HepG2 (cell line): ENCODE measurements at regions not wholly inside any gene's neighbourhood (a gene's known extent, or its start where the extent isn't known, plus 50 kb on each side); places are given as distances from the start of the nearest gene placed in this dataset.

ENCODE experiments used
- ATAC-seq: fragments of 200-7000 bp; cut with Tn5 transposase; 3 replicates; pipeline ENCODE4 v1.9.1; 2020; ENCODE audit warnings: mild to moderate bottlenecking, moderate library complexity
- BruUV-seq: library from RNA; stranded (reverse); fragments of 400-500 nt; replicated peaks from 2 replicates; lab custom pipeline; 2021; lab: Mats Ljungman, UMichigan
- CTCF ChIA-PET: fragments of 300-600 bp; formaldehyde crosslinking; extraction: SDS; loops from one replicate; lab custom pipeline; 2021; ENCODE audit warnings: low total read pairs, inconsistent platforms, low intra/inter-chr PET ratio; lab: Yijun Ruan, JAX
- POLR2A ChIA-PET: fragments of 350-600 bp; sonication (Branson Sonifier 250); formaldehyde crosslinking; loops from one replicate; lab custom pipeline; 2020; ENCODE audit warnings: antibody characterized with exemption, inconsistent platforms; lab: Yijun Ruan, JAX
- DNase-seq: peaks from one replicate; pipeline ENCODE4 v3.0.0-alpha.2; 2015; ENCODE audit warnings: low spot score
- FAIRE-seq: peaks from 3 replicates; lab custom pipeline; 2011; peaks lifted over from hg19 to GRCh38; lab: Jason Lieb, UNC
- H2AFZ ChIP-seq: one replicate; pipeline ENCODE4 v1.6.1; 2011; ENCODE audit warnings: low read length, inconsistent platforms
- H3K27ac ChIP-seq: fragments of 300-600 bp; 3 replicates; pipeline ENCODE4 v1.8.0; 2011; ENCODE audit warnings: mixed run types, mild to moderate bottlenecking, mixed read lengths, low read length, inconsistent platforms; ENCODE audit not compliant: insufficient read depth; ENCODE audit errors: extremely low read length
- H3K27me3 ChIP-seq, 2 experiments: fragments of 200-600 bp in 1 of 2; 2 replicates in 1 of 2; 3 replicates in 1 of 2; pipeline versions ENCODE4 v1.6.0 to v1.8.0; 2011; ENCODE audit warnings: low read length in 2 of 2, mild to moderate bottlenecking in 2 of 2, moderate library complexity in 2 of 2, inconsistent platforms in 1 of 2; ENCODE audit not compliant: insufficient read depth in 2 of 2, control insufficient read depth in 1 of 2
- H3K36me3 ChIP-seq, 2 experiments: fragments of 200-600 bp in 1 of 2; replicated peaks in 1 of 2; 2 replicates in 1 of 2; 3 replicates in 1 of 2; pipeline versions ENCODE4 v1.5.1 to v1.8.0; 2011; ENCODE audit warnings: low read length in 2 of 2, inconsistent platforms in 1 of 2; ENCODE audit not compliant: insufficient read depth in 2 of 2, control insufficient read depth in 1 of 2
- H3K4me1 ChIP-seq: 2 replicates; pipeline ENCODE4 v1.5.1; 2012; ENCODE audit warnings: low read length, inconsistent platforms; ENCODE audit not compliant: insufficient read depth
- H3K4me2 ChIP-seq: 2 replicates; pipeline ENCODE4 v1.6.0; 2011; ENCODE audit warnings: low read depth, low read length, inconsistent platforms
- H3K4me3 ChIP-seq, 3 experiments: fragments of 200-600 bp in 1 of 3; sonication (generic), shearing (Covaris generic) in 1 of 3; replicated peaks in 1 of 3; 2 replicates each; pipeline ENCODE4 v1.5.1; 2011 to 2016; ENCODE audit warnings: low read length in 3 of 3, inconsistent platforms in 2 of 3, low read depth in 2 of 3, mild to moderate bottlenecking in 2 of 3, control low read depth in 1 of 3, mixed read lengths in 1 of 3; ENCODE audit not compliant: insufficient read depth in 1 of 3
- H3K79me2 ChIP-seq: one replicate; pipeline ENCODE4 v1.6.1; 2011; ENCODE audit warnings: low read length, inconsistent platforms; ENCODE audit not compliant: insufficient read depth
- H3K9ac ChIP-seq: 2 replicates; pipeline ENCODE4 v1.6.0; 2011; ENCODE audit warnings: mild to moderate bottlenecking, low read depth, low read length, inconsistent platforms; ENCODE audit not compliant: insufficient read depth
- H3K9me3 ChIP-seq: 2 replicates; pipeline ENCODE4 v1.5.1; 2012; ENCODE audit warnings: mild to moderate bottlenecking, low read length
- H4K20me1 ChIP-seq: 2 replicates; pipeline ENCODE4 v1.6.0; 2011; ENCODE audit warnings: inconsistent platforms, mild to moderate bottlenecking, low read length, moderate library complexity; ENCODE audit not compliant: insufficient read depth
- GABPB1 ChIP-seq: IDR thresholded peaks from 2 replicates; pipeline ENCODE4 v1.6.1; 2016; ENCODE audit warnings: mild to moderate bottlenecking, missing genetic modification reagents, moderate library complexity, missing compliant biosample characterization
- HHEX ChIP-seq: IDR thresholded peaks from 2 replicates; pipeline ENCODE4 v1.6.1; 2016; ENCODE audit warnings: control low read depth
- IRX3 ChIP-seq: sonication (generic); formaldehyde crosslinking; IDR thresholded peaks from 2 replicates; pipeline ENCODE4 v1.8.1; 2023; ENCODE audit warnings: mild to moderate bottlenecking, low read depth, missing genetic modification reagents, borderline replicate concordance
- JUN ChIP-seq: sonication (generic); formaldehyde crosslinking; IDR thresholded peaks from 2 replicates; pipeline ENCODE4 v1.4.0; 2020; ENCODE audit warnings: mild to moderate bottlenecking, missing genetic modification reagents
- MIXL1 ChIP-seq: IDR thresholded peaks from 2 replicates; pipeline ENCODE4 v1.6.1; 2016
- PHF21A ChIP-seq: sonication (generic); formaldehyde crosslinking; IDR thresholded peaks from 2 replicates; pipeline ENCODE4 v1.5.0; 2020; ENCODE audit warnings: mild to moderate bottlenecking, missing genetic modification reagents
- SIX1 ChIP-seq: sonication (generic); formaldehyde crosslinking; IDR thresholded peaks from 2 replicates; pipeline ENCODE4 v1.4.0; 2020; ENCODE audit warnings: missing genetic modification reagents, borderline replicate concordance
- YY1 ChIP-seq: IDR thresholded peaks from 2 replicates; pipeline ENCODE4 v1.6.1; 2011; ENCODE audit warnings: low read length, low read depth, moderate library complexity, mild to moderate bottlenecking; ENCODE audit not compliant: insufficient read depth, insufficient replicate concordance
- ZFP36L2 ChIP-seq: sonication (generic); formaldehyde crosslinking; IDR thresholded peaks from 2 replicates; pipeline ENCODE4 v1.4.0; 2020; ENCODE audit warnings: missing genetic modification reagents
- ZFY ChIP-seq: sonication (generic); formaldehyde crosslinking; IDR thresholded peaks from 2 replicates; pipeline ENCODE4 v1.4.0; 2020; ENCODE audit warnings: missing genetic modification reagents
- ZNF101 ChIP-seq: sonication (generic); formaldehyde crosslinking; IDR thresholded peaks from 2 replicates; pipeline ENCODE4 v1.4.0; 2020; ENCODE audit warnings: mild to moderate bottlenecking, low read depth, missing genetic modification reagents, borderline replicate concordance
- ZNF260 ChIP-seq: sonication (generic); formaldehyde crosslinking; IDR thresholded peaks from 2 replicates; pipeline ENCODE4 v1.4.0; 2020; ENCODE audit warnings: missing genetic modification reagents, low read depth, mild to moderate bottlenecking, borderline replicate concordance
- ZNF460 ChIP-seq: sonication (generic); formaldehyde crosslinking; IDR thresholded peaks from 2 replicates; pipeline ENCODE4 v1.5.1; 2020; ENCODE audit warnings: missing genetic modification reagents, mild to moderate bottlenecking, borderline replicate concordance
- ZNF549 ChIP-seq: sonication (generic); formaldehyde crosslinking; IDR thresholded peaks from 2 replicates; pipeline ENCODE4 v1.5.0; 2020; ENCODE audit warnings: missing genetic modification reagents
- ZNF580 ChIP-seq: IDR thresholded peaks from 2 replicates; pipeline ENCODE4 v1.6.1; 2016; ENCODE audit warnings: low read depth, borderline replicate concordance
- ZNF619 ChIP-seq: sonication (generic); formaldehyde crosslinking; IDR thresholded peaks from 2 replicates; pipeline ENCODE4 v1.4.0; 2020; ENCODE audit warnings: mild to moderate bottlenecking, missing genetic modification reagents
- WGBS: methylation state at CpG from one replicate; pipeline ENCODE4 v1.1.6; 2017; ENCODE audit warnings: low lambda C conversion rate; 5-methylcytosine and 5-hydroxymethylcytosine counted together
- in situ Hi-C: cut with HindIII; loops from 2 replicates; pipeline ENCODE4 v1.10.0; 2017; ENCODE audit warnings: low pct_unique_long_range_greater_than_20kb; ENCODE audit not compliant: extremely low pct_ligation_motif_present
- intact Hi-C: fragments of 100-400 bp; cut with micrococcal nuclease; formaldehyde crosslinking; loops from one replicate; pipeline ENCODE4 v1.10.0; 2022; ENCODE audit not compliant: unreplicated experiment
- TF ChIP-seq, protein P1 (sequence below): sonication (generic); formaldehyde crosslinking; IDR thresholded peaks from 2 replicates; pipeline ENCODE4 v1.5.1; 2020; ENCODE audit warnings: missing genetic modification reagents, mild to moderate bottlenecking, borderline replicate concordance
- TF ChIP-seq, protein P2 (sequence below): sonication (generic); formaldehyde crosslinking; IDR thresholded peaks from 2 replicates; pipeline ENCODE4 v1.5.1; 2020; ENCODE audit warnings: missing genetic modification reagents, mild to moderate bottlenecking, borderline replicate concordance

GRCh38 chr12:130078852-130079251 lies 83.4 kb upstream of the FZD10 start:
- FAIRE-seq = no peak
- Histone ChIP-seq H4K20me1 (no peaks in the 10 kb centered on the region), H3K79me2 (no peaks in the 10 kb centered on the region), H3K27me3 (peaks cover 2 to 47% of the 10 kb centered on the region in 2 experiments; a peak in 4 of 5 replicates), H3K9me3 (no peaks in the 10 kb centered on the region), H3K27ac (no peak overlapping the region), H3K4me1 (no peaks in the 10 kb centered on the region), H3K4me2 (no peak overlapping the region), H2AFZ (no peak overlapping the region), H3K36me3 (no peaks in the 10 kb centered on the region), H3K4me3 (no peak overlapping the region), H3K9ac (no peak overlapping the region)
- intact Hi-C loops = no loop called here
- no peak for ATAC-seq
- in situ Hi-C loops = no loop called here
- ChIA-PET POLR2A (no interaction called here), CTCF (no interaction called here)
- BruUV-seq = no TSS peak
- WGBS = 0% methylated on average over 3 of the region's 3 CpGs
- TF ChIP-seq HHEX (no peak), SIX1 (CRISPR knock-in tag) (no peak), ZNF260 (CRISPR knock-in tag) (no peak), IRX3 (CRISPR knock-in tag) (no peak), GABPB1 (CRISPR knock-in tag) (no peak), ZNF580 (CRISPR knock-in tag) (no peak), ZNF619 (CRISPR knock-in tag) (no peak), ZNF549 (CRISPR knock-in tag) (no peak), ZFP36L2 (CRISPR knock-in tag) (no peak), MIXL1 (CRISPR knock-in tag) (no peak), ZNF101 (CRISPR knock-in tag) (no peak), ZNF460 (no peak), YY1 (no peak), ZFY (no peak), JUN (no peak), PHF21A (no peak)
- TF ChIP-seq, protein P1, sequence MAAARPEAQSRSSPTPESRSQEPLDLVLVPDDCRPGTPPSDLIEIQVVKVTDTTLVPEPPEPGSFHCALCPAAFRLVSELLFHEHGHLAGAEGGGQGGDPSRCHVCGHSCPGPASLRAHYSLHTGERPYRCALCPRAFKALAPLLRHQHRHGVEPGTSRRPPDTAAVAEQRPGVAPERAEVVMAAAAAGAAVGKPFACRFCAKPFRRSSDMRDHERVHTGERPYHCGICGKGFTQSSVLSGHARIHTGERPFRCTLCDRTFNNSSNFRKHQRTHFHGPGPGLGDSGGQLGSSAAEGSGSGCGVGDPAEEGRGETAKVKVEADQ (CRISPR knock-in tag) = no peak
- TF ChIP-seq, protein P2, sequence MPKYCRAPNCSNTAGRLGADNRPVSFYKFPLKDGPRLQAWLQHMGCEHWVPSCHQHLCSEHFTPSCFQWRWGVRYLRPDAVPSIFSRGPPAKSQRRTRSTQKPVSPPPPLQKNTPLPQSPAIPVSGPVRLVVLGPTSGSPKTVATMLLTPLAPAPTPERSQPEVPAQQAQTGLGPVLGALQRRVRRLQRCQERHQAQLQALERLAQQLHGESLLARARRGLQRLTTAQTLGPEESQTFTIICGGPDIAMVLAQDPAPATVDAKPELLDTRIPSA (CRISPR knock-in tag) = no peak
- DNase-seq = no peak
